Caco-2 (cell line): ENCODE measurements at regions not wholly inside any gene's neighbourhood (a gene's known extent, or its start where the extent isn't known, plus 50 kb on each side); places are given as distances from the start of the nearest gene placed in this dataset.

ENCODE experiments used
- BruUV-seq: library from RNA; stranded (reverse); fragments of 400-500 nt; replicated peaks from 2 replicates; lab custom pipeline; 2021; lab: Mats Ljungman, UMichigan
- CTCF ChIA-PET: fragments of 300-600 bp; sonication (Branson Sonifier 250); formaldehyde crosslinking; loops from one replicate; lab custom pipeline; 2022; ENCODE audit warnings: antibody characterized with exemption; lab: Charles Lee
- POLR2A ChIA-PET: fragments of 300-600 bp; sonication (Branson Sonifier 250); formaldehyde crosslinking; loops from one replicate; lab custom pipeline; 2022; ENCODE audit warnings: antibody characterized with exemption; lab: Charles Lee
- DNase-seq, 2 experiments: peaks; one replicate each; pipeline versions ENCODE4 v3.0.0 to v3.0.0-alpha.2; 2020 to 2022
- H3K27me3 ChIP-seq: replicated peaks from 2 replicates; pipeline ENCODE4 v1.6.0; 2011; ENCODE audit warnings: low read length; ENCODE audit not compliant: control insufficient read depth, insufficient read depth
- H3K36me3 ChIP-seq: 2 replicates; pipeline ENCODE4 v1.5.1; 2011; ENCODE audit warnings: low read length; ENCODE audit not compliant: control insufficient read depth, insufficient read depth
- H3K4me1 ChIP-seq: fragments of 250-450 bp; sonication (Bioruptor Pico); 2 replicates; pipeline ENCODE4 v1.5.1; 2020; ENCODE audit warnings: mild to moderate bottlenecking
- H3K4me3 ChIP-seq: 2 replicates; pipeline ENCODE4 v1.5.1; 2011; ENCODE audit warnings: low read depth, mild to moderate bottlenecking, control low read depth, low read length
- H3K9me3 ChIP-seq: fragments of 250-450 bp; sonication (Bioruptor Pico); 2 replicates; pipeline ENCODE4 v1.5.1; 2020; ENCODE audit warnings: mild to moderate bottlenecking, moderate library complexity
- H3K27ac Mint-ChIP-seq: one replicate; pipeline ENCODE4 v1.8.0; 2022; ENCODE audit warnings: mixed read lengths; ENCODE audit not compliant: unreplicated experiment
- H3K27me3 Mint-ChIP-seq: one replicate; pipeline ENCODE4 v1.8.0; 2022; ENCODE audit warnings: mixed read lengths; ENCODE audit not compliant: insufficient read depth, unreplicated experiment
- H3K36me3 Mint-ChIP-seq: one replicate; pipeline ENCODE4 v1.8.0; 2022; ENCODE audit warnings: mild to moderate bottlenecking, mixed read lengths; ENCODE audit not compliant: insufficient read depth, unreplicated experiment
- H3K4me1 Mint-ChIP-seq: one replicate; pipeline ENCODE4 v1.8.0; 2022; ENCODE audit warnings: low read depth, mixed read lengths; ENCODE audit not compliant: unreplicated experiment
- H3K4me3 Mint-ChIP-seq: one replicate; pipeline ENCODE4 v1.8.0; 2022; ENCODE audit warnings: mild to moderate bottlenecking, moderate library complexity, mixed read lengths; ENCODE audit not compliant: unreplicated experiment
- H3K9me3 Mint-ChIP-seq: one replicate; pipeline ENCODE4 v1.8.0; 2022; ENCODE audit warnings: mixed read lengths; ENCODE audit not compliant: unreplicated experiment
- intact Hi-C: fragments of 100-400 bp; cut with micrococcal nuclease; formaldehyde crosslinking; loops from one replicate; pipeline ENCODE4 v1.10.0; 2022; ENCODE audit not compliant: unreplicated experiment
- TF ChIP-seq, protein P1 (sequence below), 2 experiments: fragments of 200-600 bp in 1 of 2; IDR thresholded peaks; 1 replicate in 1 of 2; 2 replicates in 1 of 2; pipeline versions ENCODE4 v1.5.1 to v1.8.0; 2011 to 2022; ENCODE audit warnings: antibody characterized with exemption in 1 of 2, control low read depth in 1 of 2, inconsistent platforms in 1 of 2, low read depth in 1 of 2, low read length in 1 of 2, mild to moderate bottlenecking in 1 of 2, moderate library complexity in 1 of 2; ENCODE audit not compliant: insufficient read depth in 1 of 2, severe bottlenecking in 1 of 2, unreplicated experiment in 1 of 2

DNA sequence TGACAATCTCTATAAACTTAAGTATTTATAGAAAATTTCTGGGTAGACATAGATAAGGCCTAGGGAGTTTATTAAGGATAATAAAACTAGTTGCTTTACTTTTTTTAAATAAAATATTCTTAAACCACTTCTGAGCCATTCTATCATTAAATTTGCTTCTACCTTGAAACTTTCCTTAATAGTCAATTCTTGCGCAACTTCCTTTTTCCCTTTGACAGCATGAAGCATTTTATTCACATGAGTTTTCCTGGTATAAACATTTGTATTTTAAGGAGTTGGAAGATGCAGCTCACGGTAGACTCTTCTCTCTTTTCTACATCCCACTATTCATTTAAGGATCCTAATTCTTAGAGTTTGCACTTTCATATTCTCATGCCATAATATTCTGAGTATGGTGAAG, 75.8 kb upstream of the DPH5 start:
- Histone ChIP-seq H3K27me3 (no peaks in the 10 kb centered on the region), H3K4me3 (no peak overlapping the region), H3K9me3 (no peaks in the 10 kb centered on the region), H3K4me1 (no peaks in the 10 kb centered on the region), H3K36me3 (no peaks in the 10 kb centered on the region)
- Mint-ChIP-seq H3K9me3 (no peaks in the 10 kb centered on the region), H3K27me3 (peaks cover 7% of the 10 kb centered on the region), H3K36me3 (no peaks in the 10 kb centered on the region), H3K27ac (no peak overlapping the region), H3K4me1 (no peaks in the 10 kb centered on the region), H3K4me3 (no peak overlapping the region)
- CTCF ChIA-PET: no interaction called here
- TF ChIP-seq, protein P1, sequence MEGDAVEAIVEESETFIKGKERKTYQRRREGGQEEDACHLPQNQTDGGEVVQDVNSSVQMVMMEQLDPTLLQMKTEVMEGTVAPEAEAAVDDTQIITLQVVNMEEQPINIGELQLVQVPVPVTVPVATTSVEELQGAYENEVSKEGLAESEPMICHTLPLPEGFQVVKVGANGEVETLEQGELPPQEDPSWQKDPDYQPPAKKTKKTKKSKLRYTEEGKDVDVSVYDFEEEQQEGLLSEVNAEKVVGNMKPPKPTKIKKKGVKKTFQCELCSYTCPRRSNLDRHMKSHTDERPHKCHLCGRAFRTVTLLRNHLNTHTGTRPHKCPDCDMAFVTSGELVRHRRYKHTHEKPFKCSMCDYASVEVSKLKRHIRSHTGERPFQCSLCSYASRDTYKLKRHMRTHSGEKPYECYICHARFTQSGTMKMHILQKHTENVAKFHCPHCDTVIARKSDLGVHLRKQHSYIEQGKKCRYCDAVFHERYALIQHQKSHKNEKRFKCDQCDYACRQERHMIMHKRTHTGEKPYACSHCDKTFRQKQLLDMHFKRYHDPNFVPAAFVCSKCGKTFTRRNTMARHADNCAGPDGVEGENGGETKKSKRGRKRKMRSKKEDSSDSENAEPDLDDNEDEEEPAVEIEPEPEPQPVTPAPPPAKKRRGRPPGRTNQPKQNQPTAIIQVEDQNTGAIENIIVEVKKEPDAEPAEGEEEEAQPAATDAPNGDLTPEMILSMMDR (IDR thresholded peaks at IDR 0.05; ENCODE audit: insufficient read depth in 1 of 2, low read depth in 1 of 2, low read length in 1 of 2, severe bottlenecking in 1 of 2, unreplicated experiment in 1 of 2): no peak
- BruUV-seq: no TSS peak
- POLR2A ChIA-PET: no interaction called here
- intact Hi-C loops: no loop called here
- DNase-seq: no peak

DNA sequence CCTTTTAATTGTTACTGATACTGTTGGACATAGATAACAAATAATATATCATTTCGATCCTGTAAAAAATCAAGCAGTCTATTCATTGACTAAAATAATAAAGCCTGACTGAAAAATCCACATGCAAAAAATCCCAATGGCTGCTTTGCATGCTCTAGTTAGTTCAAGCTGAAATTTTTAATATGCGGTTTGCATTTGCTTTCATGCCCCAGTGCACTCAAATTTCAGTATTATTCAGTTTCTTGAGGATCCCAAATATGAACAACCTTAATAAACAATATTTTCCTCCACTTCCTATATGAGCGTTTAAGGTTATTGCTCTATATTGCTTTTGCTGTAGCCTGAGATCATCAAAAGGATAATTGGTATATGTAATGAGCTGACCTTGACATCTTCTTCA, 75.1 kb upstream of the DPH5 start:
- no peak overlapping the region for H3K4me3 Mint-ChIP-seq
- intact Hi-C loops: no loop called here

DNA sequence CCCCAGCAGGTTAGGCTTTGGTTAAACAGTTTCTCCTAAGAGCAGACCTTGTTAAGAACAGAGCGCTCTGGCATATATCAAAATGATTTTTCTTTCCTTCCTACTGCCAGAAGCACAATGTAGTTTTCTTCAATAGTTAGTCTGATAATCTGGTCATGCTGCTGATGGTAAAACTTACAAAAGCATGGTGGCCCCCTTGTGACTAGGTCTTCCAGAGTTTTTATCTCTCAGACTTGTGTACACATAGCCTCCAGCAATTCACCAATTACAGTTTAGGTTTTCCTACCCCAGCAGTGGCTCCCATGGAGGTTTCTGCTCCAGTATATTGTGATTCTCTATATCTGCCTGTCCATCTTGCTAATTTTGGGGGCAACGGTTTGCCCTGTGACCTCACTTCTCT, 73.3 kb upstream of the DPH5 start:
- peaks cover 10% of the 10 kb centered on the region for H3K27me3 Mint-ChIP-seq
- Histone ChIP-seq H3K4me1 (no peaks in the 10 kb centered on the region), H3K9me3 (no peaks in the 10 kb centered on the region), H3K4me3 (no peak overlapping the region), H3K27me3 (no peaks in the 10 kb centered on the region), H3K36me3 (no peaks in the 10 kb centered on the region)
- no peak overlapping the region for H3K4me3 Mint-ChIP-seq
- DNase-seq: no peak
- intact Hi-C loops: no loop called here
- ChIA-PET CTCF (no interaction called here), POLR2A (no interaction called here)
- H3K9me3 Mint-ChIP-seq: no peaks in the 10 kb centered on the region
- no peaks in the 10 kb centered on the region for H3K36me3 Mint-ChIP-seq
- H3K4me1 Mint-ChIP-seq: no peaks in the 10 kb centered on the region
- H3K27ac Mint-ChIP-seq: no peak overlapping the region
- TF ChIP-seq, protein P1 (IDR thresholded peaks at IDR 0.05; ENCODE audit: insufficient read depth in 1 of 2, low read depth in 1 of 2, low read length in 1 of 2, severe bottlenecking in 1 of 2, unreplicated experiment in 1 of 2): no peak
- BruUV-seq: no TSS peak

More for the DNA sequence above, 75.1 kb upstream of the DPH5 start:
- Histone ChIP-seq H3K4me3 (no peak overlapping the region), H3K27me3 (no peaks in the 10 kb centered on the region), H3K36me3 (no peaks in the 10 kb centered on the region), H3K9me3 (no peaks in the 10 kb centered on the region), H3K4me1 (no peaks in the 10 kb centered on the region)
- TF ChIP-seq, protein P1 (IDR thresholded peaks at IDR 0.05; ENCODE audit: insufficient read depth in 1 of 2, low read depth in 1 of 2, low read length in 1 of 2, severe bottlenecking in 1 of 2, unreplicated experiment in 1 of 2): no peak
- Mint-ChIP-seq H3K9me3 (no peaks in the 10 kb centered on the region), H3K27me3 (peaks cover 7% of the 10 kb centered on the region), H3K36me3 (no peaks in the 10 kb centered on the region), H3K4me1 (no peaks in the 10 kb centered on the region), H3K27ac (no peak overlapping the region)
- POLR2A ChIA-PET: no interaction called here
- CTCF ChIA-PET: no interaction called here
- no TSS peak for BruUV-seq
- DNase-seq: no peak
